K562 (cell line): ENCODE measurements at regions not wholly inside any gene's neighbourhood (a gene's known extent, or its start where the extent isn't known, plus 50 kb on each side); places are given as distances from the start of the nearest gene placed in this dataset.

ENCODE experiments used
- FIP1L1 ChIP-seq: fragments of 200-400 bp; formaldehyde crosslinking; IDR thresholded peaks from 2 replicates; pipeline ENCODE4 v1.6.1; 2018; ENCODE audit warnings: mild to moderate bottlenecking, low read depth, low read length; ENCODE audit not compliant: poor library complexity, severe bottlenecking
- GATA2 ChIP-seq: sonication (generic); formaldehyde crosslinking; IDR thresholded peaks from 2 replicates; pipeline ENCODE4 v1.4.0; 2020; ENCODE audit warnings: mild to moderate bottlenecking, missing genetic modification reagents
- POLR2AphosphoS5 ChIP-seq: IDR thresholded peaks from 2 replicates; pipeline ENCODE4 v1.6.1; 2011; ENCODE audit warnings: mild to moderate bottlenecking, low read depth, low read length, moderate library complexity; ENCODE audit not compliant: control insufficient read depth, insufficient read depth
- ZNF174 ChIP-seq: fragments of 250-450 bp; sonication (Bioruptor Pico); IDR thresholded peaks from 2 replicates; pipeline ENCODE4 v1.4.0; 2020; ENCODE audit warnings: mild to moderate bottlenecking

- TF ChIP-seq GATA2 (CRISPR knock-in tag) (no peak), POLR2AphosphoS5 (no peak), FIP1L1 (no peak), ZNF174 (CRISPR knock-in tag) (no peak)
These were observed 94.1 kb upstream of the MID1 start for GRCh38 chrX:10714531-10714930.
